DND-41 (cell line): ENCODE measurements at regions not wholly inside any gene's neighbourhood (a gene's known extent, or its start where the extent isn't known, plus 50 kb on each side); places are given as distances from the start of the nearest gene placed in this dataset.

ENCODE experiments used
- ATAC-seq: fragments of 200-7000 bp; cut with Tn5 transposase; 3 replicates; pipeline ENCODE4 v1.9.1; 2021; ENCODE audit warnings: low read depth; ENCODE audit not compliant: insufficient read depth
- DNase-seq: peaks from one replicate; pipeline ENCODE4 v3.0.0-alpha.2; 2020
- H2AFZ ChIP-seq: 2 replicates; pipeline ENCODE4 v1.6.0; 2012; ENCODE audit warnings: low read depth, low read length
- H3K27ac ChIP-seq: 2 replicates; pipeline ENCODE4 v1.5.1; 2012; ENCODE audit warnings: low read length, inconsistent platforms
- H3K27me3 ChIP-seq: fragments of 200-600 bp; sonication (generic); 2 replicates; pipeline ENCODE4 v1.6.0; 2012; ENCODE audit warnings: low read length, mild to moderate bottlenecking, inconsistent platforms; ENCODE audit not compliant: insufficient read depth, poor library complexity
- H3K36me3 ChIP-seq: 2 replicates; pipeline ENCODE4 v1.5.1; 2012; ENCODE audit warnings: low read length, inconsistent platforms; ENCODE audit not compliant: insufficient read depth
- H3K4me1 ChIP-seq: 2 replicates; pipeline ENCODE4 v1.5.1; 2012; ENCODE audit warnings: mild to moderate bottlenecking, low read length; ENCODE audit not compliant: insufficient read depth
- H3K4me2 ChIP-seq: 2 replicates; pipeline ENCODE4 v1.6.0; 2012; ENCODE audit warnings: mild to moderate bottlenecking, moderate library complexity, low read length, inconsistent platforms; ENCODE audit not compliant: insufficient read depth
- H3K4me3 ChIP-seq, 2 experiments: fragments of 200-600 bp in 1 of 2; shearing (Covaris generic) in 1 of 2; 2 replicates each; pipeline ENCODE4 v1.5.1; 2012 to 2016; ENCODE audit warnings: inconsistent platforms in 2 of 2, low read length in 2 of 2, mild to moderate bottlenecking in 2 of 2, low read depth in 1 of 2, moderate library complexity in 1 of 2
- H3K79me2 ChIP-seq: 2 replicates; pipeline ENCODE4 v1.6.0; 2012; ENCODE audit warnings: low read length, inconsistent platforms; ENCODE audit not compliant: insufficient read depth
- H3K9ac ChIP-seq: 2 replicates; pipeline ENCODE4 v1.6.0; 2012; ENCODE audit warnings: low read depth, mild to moderate bottlenecking, inconsistent platforms, low read length, moderate library complexity
- H3K9me3 ChIP-seq: 2 replicates; pipeline ENCODE4 v1.5.1; 2012; ENCODE audit warnings: low read length, moderate library complexity, mild to moderate bottlenecking, inconsistent platforms; ENCODE audit not compliant: insufficient read depth, severe bottlenecking
- H4K20me1 ChIP-seq: 2 replicates; pipeline ENCODE4 v1.6.0; 2012; ENCODE audit warnings: low read length; ENCODE audit not compliant: insufficient read depth
- CTCF ChIP-seq: IDR thresholded peaks from 2 replicates; pipeline ENCODE4 v1.5.1; 2012; ENCODE audit warnings: borderline replicate concordance, low read length, moderate library complexity, mild to moderate bottlenecking; ENCODE audit not compliant: poor library complexity, severe bottlenecking; ENCODE audit errors: extremely low read depth
- EZH2 ChIP-seq: IDR thresholded peaks from 3 replicates; pipeline ENCODE4 v1.6.1; 2012; ENCODE audit warnings: borderline replicate concordance, low read depth, mild to moderate bottlenecking, moderate library complexity, low read length, inconsistent platforms; ENCODE audit not compliant: severe bottlenecking

DNA sequence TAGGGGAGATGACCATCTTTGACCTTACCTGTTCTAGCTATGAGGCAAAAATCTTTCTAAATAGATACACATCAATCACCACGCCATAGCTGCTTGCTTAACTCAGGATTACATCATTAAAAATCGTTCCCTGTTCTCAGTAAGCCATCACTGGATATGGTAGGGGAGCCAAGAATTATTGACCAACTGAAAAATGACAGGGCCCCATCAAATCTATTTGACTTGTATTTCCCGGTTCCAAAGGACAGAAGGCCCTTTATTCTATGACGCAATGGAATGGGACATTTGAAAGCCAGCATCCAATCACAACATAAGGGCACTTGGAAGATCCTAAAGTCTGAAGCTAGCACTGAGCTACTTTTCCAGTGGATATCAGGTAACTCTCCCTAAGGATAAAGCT, 75.6 kb upstream of the NOCT start:
- no peak overlapping the region for H3K4me2 ChIP-seq
- peaks cover 4% of the 10 kb centered on the region for H3K27me3 ChIP-seq
- H3K79me2 ChIP-seq, result no peaks in the 10 kb centered on the region
- no peaks in the 10 kb centered on the region for H3K36me3 ChIP-seq
- no peak overlapping the region for H2AFZ ChIP-seq
- no peak for ATAC-seq
- no peak for DNase-seq
- no peaks in the 10 kb centered on the region for H3K9me3 ChIP-seq
- H3K9ac ChIP-seq, result no peak overlapping the region
- no peak overlapping the region for H3K4me3 ChIP-seq
- no peaks in the 10 kb centered on the region for H4K20me1 ChIP-seq
- no peak for TF ChIP-seq EZH2
- TF ChIP-seq CTCF, result no peak
- no peaks in the 10 kb centered on the region for H3K4me1 ChIP-seq
- no peak overlapping the region for H3K27ac ChIP-seq

- TF ChIP-seq CTCF, result peak; percentile 46
- TF ChIP-seq EZH2, result no peak
- Histone ChIP-seq H3K9me3 (no peaks in the 10 kb centered on the region), H3K79me2 (no peaks in the 10 kb centered on the region), H2AFZ (no peak overlapping the region), H3K27me3 (peaks cover 4% of the 10 kb centered on the region), H3K4me2 (no peak overlapping the region), H3K27ac (no peak overlapping the region), H4K20me1 (no peaks in the 10 kb centered on the region), H3K4me3 (no peak overlapping the region), H3K36me3 (no peaks in the 10 kb centered on the region), H3K4me1 (no peaks in the 10 kb centered on the region), H3K9ac (no peak overlapping the region)
- ATAC-seq (peak; percentile 66), DNase-seq (no peak)
Observed at GRCh38 chr4:138938366-138938690, 77.3 kb upstream of the NOCT start.

- ATAC-seq (no peak), DNase-seq (no peak)
- peaks cover 4% of the 10 kb centered on the region for H3K27me3 ChIP-seq
- no peaks in the 10 kb centered on the region for H3K9me3 ChIP-seq
- TF ChIP-seq CTCF (no peak), EZH2 (no peak)
- H3K27ac ChIP-seq, result no peak overlapping the region
- no peaks in the 10 kb centered on the region for H4K20me1 ChIP-seq
- H3K36me3 ChIP-seq, result no peaks in the 10 kb centered on the region
- H3K4me2 ChIP-seq, result no peak overlapping the region
- H3K79me2 ChIP-seq, result no peaks in the 10 kb centered on the region
- H3K4me3 ChIP-seq, result no peak overlapping the region
- no peak overlapping the region for H3K9ac ChIP-seq
- no peak overlapping the region for H2AFZ ChIP-seq
- H3K4me1 ChIP-seq, result no peaks in the 10 kb centered on the region
Observed at GRCh38 chr4:138935135-138935807, 80.3 kb upstream of the NOCT start.
